ENCODE measurements at regions not wholly inside any gene's neighbourhood (a gene's known extent, or its start where the extent isn't known, plus 50 kb on each side); places are given as distances from the start of the nearest gene placed in this dataset.

DNA sequence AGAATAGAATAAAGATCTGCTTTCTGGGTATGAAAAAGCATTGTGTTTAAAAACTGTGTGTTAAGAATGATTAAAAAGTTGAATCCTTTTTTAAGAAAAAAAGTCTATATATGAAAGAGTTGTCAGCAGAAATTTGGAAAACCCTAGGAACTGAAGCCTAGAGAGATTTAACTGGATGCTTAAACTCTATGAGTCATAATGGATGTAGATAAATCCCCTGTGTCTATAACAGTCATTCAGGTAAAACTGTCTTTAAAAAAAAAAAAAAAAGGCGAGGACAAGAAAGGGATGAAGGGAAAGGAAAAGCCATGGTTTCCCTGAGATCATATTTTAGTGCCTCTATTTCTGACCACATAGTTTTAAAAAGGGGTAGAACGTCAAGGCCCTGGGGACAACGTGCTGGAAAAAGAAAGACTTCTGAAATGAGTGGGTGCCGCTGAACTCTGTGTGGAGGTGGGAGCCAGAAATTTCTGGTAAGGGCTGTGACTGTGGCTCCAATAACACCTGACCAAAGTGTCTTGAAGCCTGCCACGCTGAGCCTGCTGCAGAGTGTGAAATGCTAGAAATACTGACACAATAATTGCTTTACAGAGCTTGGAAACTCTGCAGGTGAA lies 302.6 kb upstream of the ARID1B start:
- TF ChIP-seq, protein P1, sequence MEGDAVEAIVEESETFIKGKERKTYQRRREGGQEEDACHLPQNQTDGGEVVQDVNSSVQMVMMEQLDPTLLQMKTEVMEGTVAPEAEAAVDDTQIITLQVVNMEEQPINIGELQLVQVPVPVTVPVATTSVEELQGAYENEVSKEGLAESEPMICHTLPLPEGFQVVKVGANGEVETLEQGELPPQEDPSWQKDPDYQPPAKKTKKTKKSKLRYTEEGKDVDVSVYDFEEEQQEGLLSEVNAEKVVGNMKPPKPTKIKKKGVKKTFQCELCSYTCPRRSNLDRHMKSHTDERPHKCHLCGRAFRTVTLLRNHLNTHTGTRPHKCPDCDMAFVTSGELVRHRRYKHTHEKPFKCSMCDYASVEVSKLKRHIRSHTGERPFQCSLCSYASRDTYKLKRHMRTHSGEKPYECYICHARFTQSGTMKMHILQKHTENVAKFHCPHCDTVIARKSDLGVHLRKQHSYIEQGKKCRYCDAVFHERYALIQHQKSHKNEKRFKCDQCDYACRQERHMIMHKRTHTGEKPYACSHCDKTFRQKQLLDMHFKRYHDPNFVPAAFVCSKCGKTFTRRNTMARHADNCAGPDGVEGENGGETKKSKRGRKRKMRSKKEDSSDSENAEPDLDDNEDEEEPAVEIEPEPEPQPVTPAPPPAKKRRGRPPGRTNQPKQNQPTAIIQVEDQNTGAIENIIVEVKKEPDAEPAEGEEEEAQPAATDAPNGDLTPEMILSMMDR (IDR thresholded peaks at IDR 0.05; ENCODE audit: low read depth, low read length): no peak
- TF ChIP-seq POLR2A (IDR thresholded peaks at IDR 0.05; ENCODE audit: extremely low read depth, insufficient read length): no peak
- TF ChIP-seq, protein P2, sequence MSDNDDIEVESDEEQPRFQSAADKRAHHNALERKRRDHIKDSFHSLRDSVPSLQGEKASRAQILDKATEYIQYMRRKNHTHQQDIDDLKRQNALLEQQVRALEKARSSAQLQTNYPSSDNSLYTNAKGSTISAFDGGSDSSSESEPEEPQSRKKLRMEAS (IDR thresholded peaks at IDR 0.05; ENCODE audit: low read depth, low read length): no peak
